Stimulated activated CD4-positive, alpha-beta T cell treated with anti-CD3 and anti-CD28 coated beads, Interleukin-15, amount 100 ng/mL, for 24 hours (primary cell): ENCODE measurements at regions not wholly inside any gene's neighbourhood (a gene's known extent, or its start where the extent isn't known, plus 50 kb on each side); places are given as distances from the start of the nearest gene placed in this dataset.

Experiments
- DNase-seq: peaks from one replicate; pipeline ENCODE4 v3.0.0-alpha.2; 2020

GRCh38 chr3:105923140-105923539, 54.3 kb upstream of the CBLB start:
- no peak for DNase-seq

DNA sequence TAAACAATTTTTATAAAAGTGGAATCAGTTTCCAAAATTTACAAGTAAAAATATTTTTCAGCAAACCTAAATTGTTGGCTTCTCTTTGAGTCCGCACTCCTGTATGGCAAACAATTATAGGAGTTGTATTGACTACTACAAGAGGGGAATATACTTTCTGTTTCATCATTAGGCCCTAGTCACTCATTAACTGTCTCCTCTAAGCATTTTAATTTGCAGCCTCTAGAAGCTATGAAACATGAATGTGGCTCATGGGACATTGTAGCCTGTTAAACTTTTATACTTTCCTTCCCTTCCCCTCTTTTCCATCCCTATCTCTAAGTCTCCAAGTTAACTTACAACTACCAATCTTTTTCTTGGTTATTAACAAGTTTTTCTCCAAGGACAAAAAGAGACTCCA, 58.9 kb upstream of the CBLB start:
- DNase-seq = no peak

DNA sequence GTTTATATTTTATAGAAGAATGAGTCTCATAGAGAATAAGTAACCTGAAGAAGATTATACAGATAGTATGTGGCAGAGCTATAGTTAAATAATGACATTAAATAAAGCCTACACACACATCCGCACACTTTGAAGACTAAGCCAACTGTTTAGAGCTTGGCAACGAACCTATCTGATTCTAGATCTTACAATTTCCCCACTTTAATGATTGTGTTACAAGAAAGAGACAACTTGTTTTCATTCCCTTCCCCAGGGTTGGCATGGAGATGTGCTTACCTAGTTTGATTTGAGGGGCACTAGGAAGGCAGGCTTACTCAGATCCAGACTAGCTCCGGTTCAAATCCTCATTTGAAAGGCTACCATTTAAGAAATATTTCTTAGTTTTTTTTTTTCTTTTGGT, 61.9 kb upstream of the CBLB start:
- DNase-seq = no peak

GRCh38 chr3:105931500-105931899, 62.7 kb upstream of the CBLB start:
- DNase-seq = no peak

DNA sequence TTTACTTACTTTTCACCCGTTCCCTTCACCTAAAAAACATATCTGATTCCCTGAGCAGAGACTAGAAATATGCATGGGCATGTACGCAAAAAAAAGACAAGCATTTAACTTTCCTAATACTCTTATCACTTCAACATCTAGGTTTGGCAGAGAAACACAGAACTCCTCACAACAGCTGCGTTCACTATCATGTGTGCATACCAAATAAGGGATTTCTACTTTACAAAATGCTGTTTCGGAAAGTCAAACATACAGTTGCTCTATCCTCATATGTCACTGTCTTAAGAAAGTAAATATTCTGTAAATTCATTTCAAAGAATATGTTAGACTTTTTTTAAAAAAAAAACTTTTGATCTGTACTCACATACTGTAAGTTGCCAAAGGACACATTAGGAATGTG, 65.1 kb upstream of the CBLB start:
- DNase-seq = no peak

GRCh38 chr3:105938101-105938500, 69.3 kb upstream of the CBLB start:
- no peak for DNase-seq

GRCh38 chr3:105938806-105939205, 70.0 kb upstream of the CBLB start:
- DNase-seq = no peak

GRCh38 chr3:105944276-105944675, 75.5 kb upstream of the CBLB start:
- DNase-seq = no peak

GRCh38 chr3:105944721-105945120, 75.9 kb upstream of the CBLB start:
- no peak for DNase-seq

DNA sequence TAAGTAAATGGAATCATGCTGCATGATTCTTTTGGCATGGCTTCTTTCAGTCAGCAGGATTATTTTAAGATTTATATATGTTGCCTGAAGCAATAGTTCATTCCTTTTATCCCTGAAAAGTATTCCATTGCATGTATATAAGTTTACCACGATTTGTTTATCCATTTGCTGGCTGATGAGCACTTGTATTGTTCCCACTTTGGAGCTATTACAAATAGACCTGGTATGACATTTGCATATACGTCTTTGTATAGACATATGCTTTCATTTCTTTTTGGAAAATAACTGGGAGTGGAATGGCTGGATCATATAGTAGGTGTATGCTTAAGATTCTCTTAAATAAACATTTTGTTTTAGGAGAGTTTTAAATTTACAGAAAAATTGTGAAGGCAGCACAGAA, 79.3 kb upstream of the CBLB start:
- DNase-seq = no peak

DNA sequence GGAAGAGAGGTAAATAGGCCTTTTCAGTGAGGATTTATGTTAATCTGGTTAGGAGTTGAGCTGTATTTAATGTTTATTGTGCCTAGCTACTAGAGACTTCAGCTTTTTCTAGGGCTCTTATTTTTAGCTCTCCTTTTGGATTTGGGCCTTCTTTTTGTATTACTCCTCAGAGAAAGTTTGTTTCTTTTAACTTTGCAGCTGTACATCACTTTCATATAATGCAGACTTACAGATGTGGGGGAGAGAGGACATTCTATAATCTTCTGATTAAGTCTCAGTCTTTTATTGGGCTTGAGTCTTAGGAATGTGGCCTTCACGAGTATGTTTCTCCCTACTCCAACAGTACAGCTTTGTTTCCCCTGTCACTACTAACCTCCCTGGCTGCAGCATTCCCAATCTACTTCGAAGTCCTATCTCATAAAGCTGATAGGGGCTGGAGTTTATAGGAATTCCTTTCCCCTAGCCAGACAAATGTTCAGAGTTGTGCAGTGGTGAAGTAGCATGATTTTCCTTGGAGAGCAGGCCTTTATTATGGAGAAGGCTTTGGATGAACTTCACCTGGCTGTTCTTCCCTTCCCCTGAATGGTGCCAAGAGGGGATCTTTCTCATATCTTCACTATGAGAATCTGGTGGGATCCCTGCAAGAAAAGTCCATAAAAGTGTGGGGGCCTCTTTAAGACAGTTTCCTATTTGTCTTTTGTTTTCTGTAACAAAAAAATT, 82.2 kb upstream of the CBLB start:
- DNase-seq = no peak

GRCh38 chr3:105953831-105954230, 85.0 kb upstream of the CBLB start:
- no peak for DNase-seq

DNA sequence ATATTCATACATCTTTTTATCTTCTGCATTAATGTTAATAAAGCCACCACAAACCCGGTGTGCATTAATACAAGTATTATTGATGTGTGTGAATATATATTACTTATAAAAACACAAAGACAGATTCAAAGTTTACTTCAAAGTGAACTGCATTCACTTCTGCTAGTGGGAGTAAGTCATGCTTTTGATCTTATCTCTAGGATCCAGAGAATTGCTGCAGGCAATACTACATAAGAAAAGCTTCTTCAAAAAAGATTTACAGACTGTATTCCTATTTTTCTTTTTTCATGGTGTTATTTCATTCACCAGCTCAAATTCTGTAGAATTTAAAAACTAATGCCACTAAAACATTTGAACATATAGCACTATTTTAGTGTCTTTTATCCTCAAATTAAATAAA, 87.5 kb upstream of the CBLB start:
- no peak for DNase-seq

DNA sequence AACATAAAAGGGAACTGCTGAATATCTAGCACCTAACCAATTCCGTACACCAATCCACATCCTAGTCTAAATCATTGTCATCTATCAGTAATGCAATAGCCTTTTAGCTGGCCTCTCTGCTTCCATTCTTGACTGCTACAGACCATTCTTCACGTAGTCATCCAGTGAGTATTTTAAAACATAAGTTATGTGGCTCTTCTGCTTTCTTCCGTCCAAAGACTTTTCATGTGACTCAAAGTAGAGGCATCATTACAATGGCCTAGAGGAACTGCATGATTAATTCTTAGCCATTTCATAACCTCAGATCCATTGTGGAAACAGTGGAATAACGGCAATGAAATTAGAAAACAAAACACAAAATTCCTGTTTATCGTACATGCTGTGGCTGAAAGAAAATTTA, 88.9 kb upstream of the CBLB start:
- DNase-seq = no peak

DNA sequence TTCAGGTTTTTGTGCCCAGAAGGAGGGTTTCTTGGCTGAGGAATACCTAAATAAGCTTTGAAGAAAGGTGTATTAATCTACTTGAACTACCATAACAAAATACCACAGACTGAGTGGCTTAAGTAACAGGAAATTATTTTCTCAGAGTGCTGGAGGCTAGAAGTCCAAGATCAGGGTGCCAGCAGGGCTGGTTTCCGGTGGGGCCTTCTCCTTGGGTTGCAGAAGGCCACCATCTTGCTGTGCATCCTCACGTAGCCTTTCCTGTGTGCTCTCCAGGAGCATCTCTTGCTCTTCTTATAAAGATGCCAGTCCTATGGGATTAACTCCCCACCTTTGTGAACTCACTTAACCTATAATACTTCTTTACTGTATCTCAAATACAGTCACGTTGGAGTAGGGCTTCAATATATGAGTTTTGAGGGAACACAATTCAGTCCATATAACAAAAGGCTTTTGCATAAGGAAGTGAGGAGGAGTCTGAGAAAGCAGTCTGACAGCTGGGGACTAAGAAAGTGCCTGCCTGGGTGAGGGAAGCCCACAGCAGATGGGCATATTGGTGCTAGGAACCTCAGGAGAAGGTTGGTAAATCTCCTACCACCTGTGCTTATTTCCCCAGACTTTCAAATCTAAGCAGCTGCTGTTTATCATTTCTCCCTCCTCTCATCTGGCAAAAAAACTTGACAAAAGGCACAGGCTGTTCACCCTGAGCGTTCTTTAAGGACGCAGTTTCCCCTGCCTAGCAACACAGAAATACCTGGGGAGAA, 89.6 kb upstream of the CBLB start:
- no peak for DNase-seq

GRCh38 chr3:105959851-105960250, 91.0 kb upstream of the CBLB start:
- no peak for DNase-seq

- DNase-seq = no peak
Measured at GRCh38 chr3:105960381-105960780, 91.6 kb upstream of the CBLB start.

- no peak for DNase-seq
Measured at GRCh38 chr3:105963161-105963560, 94.3 kb upstream of the CBLB start.

DNA sequence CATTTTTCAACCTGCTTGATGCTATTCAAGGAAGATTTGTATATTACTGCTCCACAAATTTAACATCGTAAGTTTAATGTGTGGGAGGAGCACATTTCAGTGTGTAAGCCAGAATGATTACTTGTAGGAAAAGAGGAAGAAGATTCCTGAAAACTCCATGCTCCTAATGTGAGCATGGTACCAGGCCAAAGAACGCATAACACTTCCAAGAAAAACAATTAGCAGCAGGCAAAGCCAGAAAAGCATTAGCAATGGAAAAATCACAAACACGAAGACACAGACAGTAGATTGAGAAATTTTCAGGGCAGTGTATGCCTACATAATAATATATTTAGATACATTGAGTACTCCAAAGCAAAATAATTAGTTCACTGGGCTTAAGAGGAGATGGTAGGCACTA, 96.6 kb upstream of the CBLB start:
- no peak for DNase-seq

- DNase-seq = no peak
Measured at GRCh38 chr3:105967117-105967516, 98.3 kb upstream of the CBLB start.

DNA sequence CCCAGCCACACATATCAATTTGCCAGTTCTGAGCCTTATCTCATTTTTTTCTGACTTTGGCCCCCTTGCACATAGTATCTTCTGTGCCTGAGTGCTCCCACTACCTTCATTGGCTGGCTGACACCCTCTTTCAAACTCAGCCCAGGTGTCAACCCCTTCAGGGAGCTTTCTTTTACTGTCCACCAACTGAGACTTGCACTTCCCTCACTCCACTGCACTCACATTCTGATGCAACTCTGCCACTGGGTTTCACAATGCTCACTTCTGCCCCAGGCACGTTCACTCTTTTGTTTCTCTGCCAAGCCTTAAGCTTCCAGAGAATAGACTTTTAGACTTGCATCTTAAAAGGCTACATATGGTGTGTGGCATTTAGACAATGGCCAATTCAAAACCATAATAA, 101.5 kb upstream of the CBLB start:
- DNase-seq = no peak

DNA sequence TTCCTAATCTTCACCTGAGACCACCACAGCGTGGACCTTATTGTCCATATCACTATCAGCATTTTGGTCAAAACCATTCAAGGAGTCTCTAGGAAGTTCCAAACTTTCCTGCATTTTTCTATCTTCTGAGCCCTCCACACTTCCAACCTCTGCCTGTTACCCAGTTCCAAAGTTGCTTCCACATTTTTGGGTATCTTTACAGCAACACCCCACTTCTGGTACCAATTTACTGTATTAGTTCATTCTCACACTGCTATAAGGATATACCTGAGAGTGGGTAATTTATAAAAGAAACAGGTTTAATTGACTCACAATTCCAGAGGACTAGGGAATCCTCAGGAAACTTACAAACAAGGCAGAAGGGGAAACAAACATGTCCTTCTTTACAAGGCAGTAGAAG, 103.3 kb upstream of the CBLB start:
- no peak for DNase-seq

GRCh38 chr3:105974381-105974780, 105.6 kb upstream of the CBLB start:
- DNase-seq = no peak

GRCh38 chr3:105976196-105976595, 107.4 kb upstream of the CBLB start:
- no peak for DNase-seq

DNA sequence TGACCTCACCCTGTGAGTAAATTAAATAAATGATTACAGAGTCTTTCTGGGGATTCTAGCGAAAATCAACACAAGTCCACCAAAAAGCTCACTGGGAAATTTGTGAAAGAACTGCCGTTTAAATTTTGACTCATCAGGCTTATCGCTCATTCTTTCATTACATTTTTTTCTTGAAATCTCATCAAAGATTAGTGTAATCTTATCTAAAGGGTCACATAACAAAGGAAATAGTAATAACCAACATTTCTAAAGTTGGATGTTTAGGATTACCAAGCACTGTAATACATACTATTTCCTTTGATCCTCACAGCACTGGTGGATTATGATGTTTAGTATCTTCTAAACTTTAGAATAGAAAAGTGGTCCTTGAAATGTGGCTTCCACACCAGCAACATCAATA, 111.1 kb upstream of the CBLB start:
- DNase-seq = no peak
